ENCODE measurements at regions not wholly inside any gene's neighbourhood (a gene's known extent, or its start where the extent isn't known, plus 50 kb on each side); places are given as distances from the start of the nearest gene placed in this dataset.

DNA sequence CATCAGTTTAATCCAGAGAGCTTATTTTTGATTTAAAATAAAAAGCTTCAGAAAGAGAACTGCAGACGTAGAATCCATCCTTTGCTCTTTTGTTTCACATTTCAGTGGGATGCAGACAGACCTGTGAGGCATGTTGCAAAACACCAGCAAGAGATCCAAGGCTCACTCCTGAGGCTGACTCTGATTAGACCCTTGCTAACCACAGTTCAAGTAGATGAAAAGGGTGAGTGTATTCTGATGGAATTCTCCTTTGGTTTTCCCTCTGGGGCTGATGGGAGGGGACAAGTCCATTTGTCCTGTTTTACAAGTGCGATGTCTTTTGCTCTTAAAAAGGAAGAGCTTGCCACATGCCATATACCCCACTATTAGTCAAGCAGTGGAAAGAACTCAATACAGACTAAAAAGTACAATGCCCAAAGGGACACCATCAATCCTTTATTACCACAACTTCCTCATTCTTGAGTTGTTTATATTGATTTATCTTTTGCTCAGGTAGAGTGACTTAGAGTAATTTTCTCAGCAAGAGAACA is 772.7 kb downstream of the MAFB start:
- Histone ChIP-seq H3K36me3 (no peaks in the 10 kb centered on the region), H3K4me3 (ENCODE audit: low read depth in 1 of 2, low read length in 1 of 2) (no peak overlapping the region), H3K27me3 (no peaks in the 10 kb centered on the region), H3K9me3 (no peaks in the 10 kb centered on the region), H3K4me1 (ENCODE audit: control insufficient read depth in 1 of 2, insufficient read depth in 1 of 2, low read depth in 1 of 2, low read length in 1 of 2) (no peaks in the 10 kb centered on the region), H3K27ac (no peak overlapping the region)
- TF ChIP-seq, protein P1, sequence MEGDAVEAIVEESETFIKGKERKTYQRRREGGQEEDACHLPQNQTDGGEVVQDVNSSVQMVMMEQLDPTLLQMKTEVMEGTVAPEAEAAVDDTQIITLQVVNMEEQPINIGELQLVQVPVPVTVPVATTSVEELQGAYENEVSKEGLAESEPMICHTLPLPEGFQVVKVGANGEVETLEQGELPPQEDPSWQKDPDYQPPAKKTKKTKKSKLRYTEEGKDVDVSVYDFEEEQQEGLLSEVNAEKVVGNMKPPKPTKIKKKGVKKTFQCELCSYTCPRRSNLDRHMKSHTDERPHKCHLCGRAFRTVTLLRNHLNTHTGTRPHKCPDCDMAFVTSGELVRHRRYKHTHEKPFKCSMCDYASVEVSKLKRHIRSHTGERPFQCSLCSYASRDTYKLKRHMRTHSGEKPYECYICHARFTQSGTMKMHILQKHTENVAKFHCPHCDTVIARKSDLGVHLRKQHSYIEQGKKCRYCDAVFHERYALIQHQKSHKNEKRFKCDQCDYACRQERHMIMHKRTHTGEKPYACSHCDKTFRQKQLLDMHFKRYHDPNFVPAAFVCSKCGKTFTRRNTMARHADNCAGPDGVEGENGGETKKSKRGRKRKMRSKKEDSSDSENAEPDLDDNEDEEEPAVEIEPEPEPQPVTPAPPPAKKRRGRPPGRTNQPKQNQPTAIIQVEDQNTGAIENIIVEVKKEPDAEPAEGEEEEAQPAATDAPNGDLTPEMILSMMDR (IDR thresholded peaks at IDR 0.05): no peak

DNA sequence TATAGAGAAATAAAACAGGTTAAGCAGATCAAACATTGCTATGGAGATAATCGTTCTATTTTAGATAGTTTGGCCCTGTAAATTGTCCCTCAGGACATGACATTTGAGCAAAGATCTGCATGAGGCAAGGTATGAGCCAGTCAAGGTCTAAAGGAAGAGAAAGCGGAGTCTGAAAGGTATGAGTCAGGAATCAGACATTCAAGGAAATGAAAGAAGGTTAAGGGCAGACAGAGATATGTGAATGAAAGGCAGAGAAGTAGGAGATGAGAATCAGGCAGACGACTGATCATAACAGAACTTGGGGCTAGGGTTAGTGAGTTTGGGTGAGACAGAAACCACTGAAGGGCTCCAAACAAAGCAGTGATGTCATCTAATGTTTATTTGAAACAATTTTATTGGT is 775.8 kb downstream of the MAFB start:
- TF ChIP-seq, protein P1 (IDR thresholded peaks at IDR 0.05): no peak
- no peak overlapping the region for H3K4me3 ChIP-seq (ENCODE audit: low read depth in 1 of 2, low read length in 1 of 2)
- no peak overlapping the region for H3K27ac ChIP-seq
- no peaks in the 10 kb centered on the region for H3K27me3 ChIP-seq
- H3K36me3 ChIP-seq: no peaks in the 10 kb centered on the region
- H3K9me3 ChIP-seq: no peaks in the 10 kb centered on the region
- H3K4me1 ChIP-seq (ENCODE audit: control insufficient read depth in 1 of 2, insufficient read depth in 1 of 2, low read depth in 1 of 2, low read length in 1 of 2): no peaks in the 10 kb centered on the region

DNA sequence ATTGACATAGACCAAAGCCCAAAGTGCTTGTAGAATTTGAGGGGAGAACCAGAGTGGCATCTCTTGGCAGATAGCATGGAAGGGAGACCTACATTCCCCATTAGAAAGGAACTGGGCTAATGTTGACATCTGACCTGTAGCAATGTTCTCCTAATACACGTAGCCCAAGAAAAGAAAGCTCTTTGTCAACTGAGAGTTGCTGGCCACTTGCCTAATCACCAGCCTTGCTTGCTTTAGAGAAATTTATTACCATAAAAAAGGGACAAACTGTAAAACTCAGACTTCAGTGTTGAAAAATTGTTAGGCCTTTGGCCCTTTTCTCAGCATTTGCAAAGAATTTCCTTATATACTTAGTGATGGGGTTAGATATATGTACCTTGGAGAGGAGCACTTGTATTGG is 777.5 kb downstream of the MAFB start:
- Histone ChIP-seq H3K36me3 (no peaks in the 10 kb centered on the region), H3K4me1 (ENCODE audit: control insufficient read depth in 1 of 2, insufficient read depth in 1 of 2, low read depth in 1 of 2, low read length in 1 of 2) (no peaks in the 10 kb centered on the region), H3K27ac (no peak overlapping the region), H3K27me3 (no peaks in the 10 kb centered on the region), H3K9me3 (no peaks in the 10 kb centered on the region), H3K4me3 (ENCODE audit: low read depth in 1 of 2, low read length in 1 of 2) (no peak overlapping the region)
- TF ChIP-seq, protein P1 (IDR thresholded peaks at IDR 0.05): no peak

DNA sequence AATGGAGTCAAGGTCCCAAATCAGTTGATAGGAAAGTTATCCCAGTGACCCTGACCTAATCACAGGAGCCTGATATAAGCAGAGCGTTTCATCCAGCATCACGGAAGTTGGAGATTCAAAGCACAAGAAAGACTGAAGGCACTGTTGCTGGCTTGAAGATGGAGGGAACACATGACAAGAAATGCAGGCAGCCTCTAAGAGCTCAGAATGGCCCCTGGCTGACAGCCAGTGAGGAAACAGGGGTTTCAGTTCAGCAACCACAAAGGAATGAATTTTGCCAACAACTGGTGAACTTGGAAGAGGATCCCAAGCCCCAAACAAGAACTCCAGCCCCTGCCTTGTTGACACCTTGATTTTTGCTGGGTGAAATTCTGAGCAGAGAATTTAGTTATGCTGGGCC is 778.5 kb downstream of the MAFB start:
- H3K27me3 ChIP-seq: no peaks in the 10 kb centered on the region
- TF ChIP-seq, protein P1 (IDR thresholded peaks at IDR 0.05): no peak
- no peaks in the 10 kb centered on the region for H3K9me3 ChIP-seq
- no peaks in the 10 kb centered on the region for H3K36me3 ChIP-seq
- no peak overlapping the region for H3K4me3 ChIP-seq (ENCODE audit: low read depth in 1 of 2, low read length in 1 of 2)
- no peak overlapping the region for H3K27ac ChIP-seq
- H3K4me1 ChIP-seq (ENCODE audit: control insufficient read depth in 1 of 2, insufficient read depth in 1 of 2, low read depth in 1 of 2, low read length in 1 of 2): no peaks in the 10 kb centered on the region

DNA sequence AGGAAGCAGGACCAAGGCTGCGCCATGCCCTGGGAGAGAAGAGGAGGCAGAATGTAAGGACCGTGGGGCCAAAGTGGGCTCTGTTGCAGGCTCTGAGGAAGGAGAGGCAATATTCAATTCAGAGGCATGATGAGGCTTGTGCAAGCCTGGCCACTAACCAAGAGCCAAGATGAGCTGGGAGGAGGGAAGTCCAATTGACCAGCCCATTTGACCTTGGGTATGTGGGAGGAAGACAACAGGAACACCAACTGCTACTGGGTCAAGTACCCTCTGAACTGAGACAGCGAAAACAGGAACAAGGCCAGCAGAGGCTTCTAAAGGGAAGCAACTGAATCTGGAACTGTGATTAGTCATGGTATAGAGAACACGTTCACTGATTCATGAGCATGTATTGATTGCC is 779.6 kb downstream of the MAFB start:
- TF ChIP-seq, protein P1 (IDR thresholded peaks at IDR 0.05): no peak
- Histone ChIP-seq H3K9me3 (no peaks in the 10 kb centered on the region), H3K4me3 (ENCODE audit: low read depth in 1 of 2, low read length in 1 of 2) (no peak overlapping the region)

More for the DNA sequence above, 779.6 kb downstream of the MAFB start:
- H3K36me3 ChIP-seq: no peaks in the 10 kb centered on the region
- H3K4me1 ChIP-seq (ENCODE audit: control insufficient read depth in 1 of 2, insufficient read depth in 1 of 2, low read depth in 1 of 2, low read length in 1 of 2): no peaks in the 10 kb centered on the region
- no peak overlapping the region for H3K27ac ChIP-seq
- no peaks in the 10 kb centered on the region for H3K27me3 ChIP-seq

Data from neutrophil (primary cell).